HT-29 (cell line): ENCODE measurements at regions not wholly inside any gene's neighbourhood (a gene's known extent, or its start where the extent isn't known, plus 50 kb on each side); places are given as distances from the start of the nearest gene placed in this dataset.

Source experiments
- DNase-seq: peaks from one replicate; pipeline ENCODE4 v3.0.0-alpha.2; 2015; ENCODE audit warnings: low spot score

DNA sequence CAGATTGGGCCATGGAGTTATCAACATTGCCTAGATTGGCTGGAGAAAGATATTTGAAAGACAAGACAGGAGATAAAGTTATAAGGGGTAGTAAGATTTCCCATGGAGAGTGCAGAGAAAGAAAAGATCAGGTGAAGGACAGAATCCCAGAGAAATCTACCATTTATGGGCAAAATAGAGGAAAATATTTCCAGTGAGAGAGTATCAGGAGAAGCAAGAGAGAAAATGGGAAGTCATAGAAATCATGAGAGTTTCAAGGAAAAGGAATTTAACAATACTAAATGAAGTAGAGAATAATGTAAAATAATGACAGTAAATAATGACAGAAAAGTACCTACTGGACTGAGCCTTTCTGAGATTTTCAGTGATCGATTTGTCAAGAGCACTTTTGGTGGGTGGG lies 447.6 kb upstream of the CHST9 start:
- DNase-seq = no peak

DNA sequence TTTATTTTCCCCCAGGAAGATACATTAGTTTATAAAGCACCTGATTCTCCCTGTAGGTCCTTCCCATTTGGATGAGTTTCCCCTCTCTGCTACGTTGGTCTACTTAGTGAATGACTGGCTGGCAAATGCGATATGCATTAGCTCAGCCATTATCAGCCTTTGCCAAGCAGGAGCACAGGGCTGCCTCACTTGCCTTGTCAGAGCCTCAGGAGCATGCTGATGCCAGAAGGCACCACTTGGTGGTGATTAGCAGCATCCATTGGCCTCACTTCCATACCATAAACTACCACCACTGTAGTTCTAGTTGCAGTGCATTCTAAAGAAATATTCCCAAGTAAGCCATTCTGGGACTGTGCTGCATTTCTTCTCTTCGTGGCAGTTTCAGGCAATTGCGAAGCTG lies 442.8 kb upstream of the CHST9 start:
- DNase-seq = no peak

DNA sequence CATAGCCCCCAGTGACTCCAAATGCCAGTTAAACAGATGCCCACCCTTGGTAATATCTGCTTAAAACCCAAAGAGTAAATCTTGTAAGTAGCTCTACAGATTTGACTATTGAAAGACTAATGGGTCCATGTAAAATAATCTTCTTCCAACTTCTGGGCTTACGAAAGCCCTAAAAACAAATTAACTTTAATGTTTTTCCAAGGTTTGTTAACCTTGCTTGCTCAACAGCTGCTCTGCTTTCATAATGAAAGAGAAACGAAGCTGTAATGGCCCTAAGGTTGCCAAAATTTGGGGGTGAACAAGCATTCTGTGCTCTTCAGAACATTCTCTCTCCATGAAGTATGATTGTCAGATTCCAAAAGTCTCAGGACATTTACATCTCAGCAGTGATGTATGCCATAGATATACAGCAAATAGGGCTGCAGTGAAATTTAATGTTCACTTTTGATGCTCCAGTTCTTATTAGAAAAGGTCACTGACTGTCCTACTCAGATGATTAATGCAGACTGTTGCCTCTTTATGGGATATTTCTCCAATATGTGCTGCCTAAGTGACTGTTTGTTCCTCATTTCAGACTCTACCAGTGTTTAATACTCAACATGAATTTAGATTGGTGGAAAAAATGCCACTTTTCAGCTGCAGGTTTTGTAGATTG lies 436.3 kb upstream of the CHST9 start:
- no peak for DNase-seq

DNA sequence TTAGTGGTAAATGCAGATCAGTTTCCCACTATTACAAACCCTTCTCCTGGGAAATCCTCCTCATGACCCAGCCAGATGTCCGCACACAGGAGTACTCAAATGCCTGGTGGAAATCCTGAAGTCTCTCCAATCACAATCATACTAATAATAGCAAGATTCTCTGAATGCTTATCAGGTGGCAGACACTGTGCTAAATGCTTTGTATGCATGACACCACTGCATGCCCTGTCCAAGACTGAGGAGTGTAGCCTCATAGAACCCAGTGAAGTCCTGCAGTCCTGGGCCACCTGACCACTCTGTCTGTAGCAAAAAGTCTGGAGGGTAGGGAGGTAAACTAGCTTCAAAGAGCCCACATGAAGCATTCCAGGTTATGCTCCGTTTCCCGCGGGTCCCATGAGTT lies 434.8 kb upstream of the CHST9 start:
- DNase-seq = no peak

DNA sequence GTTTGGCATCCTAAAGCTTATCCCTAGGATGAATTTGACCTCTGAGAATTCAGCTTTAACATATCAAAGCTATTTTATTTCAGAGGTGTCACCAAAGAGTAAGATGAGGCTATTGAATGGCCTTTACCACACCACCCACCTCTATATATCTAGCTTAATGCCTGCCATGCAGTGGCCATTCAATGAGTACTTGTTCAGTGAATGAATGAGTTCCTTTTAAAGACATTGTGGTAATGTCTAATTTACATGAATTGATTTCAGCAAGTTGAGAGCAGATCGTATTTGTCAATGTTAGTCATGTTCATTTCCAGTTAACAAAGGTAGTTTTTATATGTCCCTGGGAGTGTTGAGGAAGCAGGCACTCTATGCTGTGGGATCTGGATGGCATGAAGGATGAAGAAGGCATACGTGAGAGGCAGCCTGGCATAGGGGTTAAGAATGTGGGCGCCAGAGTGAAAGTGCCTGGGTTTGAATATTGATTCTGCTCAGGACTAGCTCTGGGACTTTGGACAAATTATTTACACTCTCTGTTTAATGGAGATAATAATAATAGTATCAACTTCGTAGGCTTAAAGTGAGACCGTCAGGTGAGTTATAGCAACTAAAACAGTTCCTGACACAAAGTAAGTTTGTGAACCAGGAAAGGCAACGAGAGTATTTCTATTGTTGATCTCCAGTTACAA lies 434.1 kb upstream of the CHST9 start:
- DNase-seq = no peak

DNA sequence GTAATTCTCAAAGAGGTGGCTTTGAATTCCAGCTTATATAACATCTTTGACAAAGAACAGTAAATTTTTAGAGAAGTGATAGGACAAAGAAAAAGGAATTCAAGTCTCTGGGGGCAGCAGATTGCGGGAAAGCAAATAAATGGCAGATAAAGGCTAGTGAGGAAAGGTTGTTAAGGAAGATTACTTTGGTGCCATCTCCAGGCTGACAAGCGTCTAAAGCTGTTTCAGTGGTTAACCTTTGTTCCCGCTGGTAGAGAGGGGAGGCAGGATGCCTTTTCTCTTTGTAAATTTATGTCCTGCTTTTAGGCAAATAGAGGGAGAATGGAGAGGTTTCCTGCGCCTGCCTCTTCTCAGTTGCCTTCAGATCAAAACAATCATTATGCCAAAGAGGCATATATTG lies 431.2 kb upstream of the CHST9 start:
- DNase-seq = no peak

DNA sequence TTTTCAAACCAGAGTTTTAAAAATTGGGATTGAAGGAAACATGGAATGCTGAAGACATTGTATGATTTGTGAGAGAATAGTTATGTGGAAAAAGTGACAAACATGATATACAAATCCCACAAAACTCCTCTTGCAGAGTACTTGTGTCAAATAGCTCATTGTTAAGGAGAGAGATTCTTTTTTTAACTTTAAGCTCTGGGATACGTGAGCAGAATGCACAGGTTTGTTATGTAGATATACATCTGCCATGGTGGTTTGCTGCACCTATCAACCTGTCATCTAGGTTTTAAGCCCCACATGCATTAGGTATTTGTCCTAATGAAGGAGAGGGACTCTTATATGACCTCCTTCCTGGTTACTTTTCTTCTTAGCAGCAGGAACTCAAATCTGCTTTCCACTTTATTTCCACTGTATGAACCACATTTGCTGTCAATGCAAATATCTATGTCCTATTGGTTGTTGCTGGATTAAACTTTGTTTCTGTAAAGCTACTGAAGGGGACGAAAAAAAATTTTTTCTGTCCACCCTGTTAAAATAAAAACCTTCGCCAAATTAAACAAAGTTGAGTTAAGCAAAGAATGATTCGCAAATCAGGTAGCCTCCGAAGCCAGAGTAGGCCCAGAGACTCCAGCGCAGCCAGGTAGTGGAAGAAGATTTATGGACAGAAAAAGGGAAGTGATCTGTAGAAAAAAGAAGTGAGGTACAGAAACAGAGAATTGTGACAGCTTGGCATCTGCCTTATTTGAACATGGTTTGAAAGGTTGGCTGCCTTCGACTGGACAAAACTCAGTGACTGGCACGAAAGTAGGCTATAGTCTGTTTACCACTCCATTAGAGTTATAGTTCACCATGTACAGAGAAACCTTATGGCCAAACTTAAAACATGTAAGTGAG lies 430.1 kb upstream of the CHST9 start:
- DNase-seq = no peak

DNA sequence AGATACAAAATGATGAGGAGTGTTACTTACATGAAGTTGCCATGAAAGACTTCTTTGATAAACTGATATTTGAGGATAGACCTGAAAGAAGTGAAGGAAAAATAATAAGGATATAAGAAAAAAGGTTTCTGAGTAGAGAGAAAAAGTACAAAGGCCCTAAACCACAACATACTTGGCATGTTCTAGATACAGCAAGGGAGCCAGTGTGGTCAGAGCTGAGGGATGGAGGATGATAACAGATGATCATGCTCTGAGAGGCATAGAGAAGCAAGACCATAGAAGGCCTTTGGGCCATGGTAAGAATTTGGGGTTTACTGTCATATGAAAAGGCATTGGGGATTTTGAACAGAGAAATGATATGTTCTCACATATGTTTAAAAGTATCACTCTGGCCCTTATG lies 424.1 kb upstream of the CHST9 start:
- no peak for DNase-seq

DNA sequence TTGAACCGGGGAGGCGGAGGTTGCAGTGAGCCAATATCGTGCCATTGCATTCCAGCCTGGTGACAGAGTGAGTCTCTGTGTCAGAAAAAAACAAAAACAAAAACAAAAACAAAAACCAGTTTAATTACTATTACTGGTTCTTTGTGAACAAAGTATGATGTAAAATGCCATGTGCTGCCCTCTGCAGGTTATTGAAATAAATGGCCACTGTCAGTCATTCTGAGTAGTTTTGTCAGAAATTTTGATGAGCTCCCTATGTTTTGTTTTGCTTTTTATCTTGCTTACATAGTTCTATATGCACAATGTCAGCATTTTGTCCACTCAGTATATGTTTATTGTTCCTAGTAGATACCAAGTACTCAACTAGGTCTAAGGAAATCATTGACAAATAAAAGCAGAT lies 423.6 kb upstream of the CHST9 start:
- DNase-seq = no peak

DNA sequence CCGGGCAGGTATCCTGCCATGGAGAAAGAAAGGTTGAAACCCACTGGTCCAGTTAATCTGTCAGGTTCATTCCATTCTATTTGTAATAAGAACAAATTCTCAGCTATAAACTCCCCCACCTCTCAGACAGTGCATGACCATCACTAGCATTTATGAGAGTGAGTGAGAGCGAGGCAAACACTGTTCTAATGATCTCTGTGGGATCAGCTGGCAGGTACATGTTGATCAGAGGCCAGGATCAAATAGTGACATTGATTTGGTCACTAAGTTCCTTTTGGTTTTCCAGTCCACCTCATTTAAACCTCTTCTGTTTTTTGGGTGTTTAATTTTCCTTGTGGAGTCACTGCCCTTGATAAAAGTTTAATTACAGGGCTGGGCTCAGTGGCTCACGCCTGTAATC lies 423.1 kb upstream of the CHST9 start:
- no peak for DNase-seq

DNA sequence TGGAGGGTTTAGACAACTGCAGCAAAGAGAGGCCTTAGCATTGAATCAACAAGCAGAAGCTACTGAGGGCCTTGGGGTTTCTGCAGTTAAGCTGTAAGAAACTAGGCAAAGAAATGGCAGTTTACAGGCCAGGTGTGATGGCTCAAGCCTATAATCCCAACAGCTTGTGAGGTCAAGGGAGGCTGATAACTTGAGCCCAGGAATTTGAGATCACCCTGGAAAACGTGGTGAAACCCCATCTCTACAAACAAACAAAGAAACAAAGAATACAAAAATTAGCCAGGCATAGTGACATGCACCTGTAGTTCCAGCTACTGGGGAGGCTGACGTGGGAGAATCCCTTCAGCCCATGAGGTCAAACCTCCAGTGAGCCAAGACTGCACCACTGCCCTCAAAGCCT lies 421.6 kb upstream of the CHST9 start:
- no peak for DNase-seq

DNA sequence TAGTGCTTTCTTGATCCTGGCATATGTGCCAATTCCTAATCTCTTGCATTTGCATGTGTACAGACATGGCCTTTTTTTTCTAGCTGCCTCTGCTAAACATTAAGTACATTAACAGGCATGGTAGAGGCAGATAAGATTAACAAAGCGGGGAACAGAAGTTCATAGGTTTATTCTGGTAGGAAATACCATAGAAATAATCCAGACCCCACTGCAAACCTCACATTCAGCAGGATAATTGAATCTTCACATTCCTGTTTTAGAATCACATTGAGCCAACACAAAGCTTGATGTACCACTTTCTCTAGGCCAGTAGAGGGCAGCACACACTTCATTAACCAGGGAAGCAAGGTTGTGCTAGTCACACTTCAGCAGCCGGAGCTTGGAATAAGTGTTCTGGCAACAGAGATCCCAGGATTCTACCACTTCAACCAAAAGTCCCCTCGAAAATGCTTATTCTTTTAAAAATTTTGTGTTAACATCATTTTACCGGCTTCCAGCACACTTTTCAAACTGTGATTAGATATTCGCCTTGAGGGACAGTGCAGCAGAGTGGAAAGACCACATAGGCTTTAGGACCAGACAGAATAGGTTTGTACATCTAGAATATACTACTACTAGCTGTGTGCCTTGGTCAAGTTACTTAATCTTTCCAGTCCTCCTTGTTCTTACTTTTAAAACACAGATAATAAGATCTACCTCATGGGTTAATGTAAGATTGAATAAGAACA lies 420.2 kb upstream of the CHST9 start:
- peak; percentile 64 for DNase-seq

DNA sequence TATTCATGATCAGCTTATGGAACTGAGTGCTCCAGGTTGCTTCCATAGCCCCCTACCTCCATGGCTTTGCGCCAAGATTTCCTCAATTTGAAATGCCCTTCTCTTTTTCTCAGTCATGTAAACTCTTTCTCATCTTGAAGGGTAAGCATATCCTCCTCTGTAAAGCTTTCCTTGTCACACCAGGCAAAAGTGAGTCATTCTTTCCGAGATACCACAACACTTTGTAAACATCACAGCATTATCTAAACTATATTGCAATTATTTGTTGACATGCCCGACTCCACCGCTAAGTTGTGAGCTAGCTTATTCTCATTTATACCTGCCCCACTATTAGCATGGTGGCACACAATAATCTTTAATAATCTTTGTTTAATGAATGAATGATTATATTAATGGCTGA lies 419.5 kb upstream of the CHST9 start:
- DNase-seq = no peak

DNA sequence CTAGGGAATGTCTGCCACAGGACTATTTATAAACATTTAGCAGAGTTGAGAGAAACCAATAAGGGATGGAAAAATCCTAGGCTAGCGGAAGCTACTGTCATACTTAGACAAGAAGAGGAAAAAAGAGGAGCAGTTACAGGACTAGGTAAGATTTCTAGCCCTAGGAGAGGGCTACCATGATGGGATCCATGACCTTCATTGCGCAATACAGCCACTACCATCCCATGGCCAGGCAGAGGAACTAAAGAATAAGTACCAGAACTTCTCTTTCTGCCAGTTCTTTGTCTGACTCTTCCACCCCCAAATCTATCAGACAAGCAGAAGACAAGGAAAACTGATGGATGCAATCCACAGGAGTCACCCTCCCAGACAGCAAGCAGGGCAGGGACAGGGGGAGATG lies 417.0 kb upstream of the CHST9 start:
- DNase-seq = no peak

DNA sequence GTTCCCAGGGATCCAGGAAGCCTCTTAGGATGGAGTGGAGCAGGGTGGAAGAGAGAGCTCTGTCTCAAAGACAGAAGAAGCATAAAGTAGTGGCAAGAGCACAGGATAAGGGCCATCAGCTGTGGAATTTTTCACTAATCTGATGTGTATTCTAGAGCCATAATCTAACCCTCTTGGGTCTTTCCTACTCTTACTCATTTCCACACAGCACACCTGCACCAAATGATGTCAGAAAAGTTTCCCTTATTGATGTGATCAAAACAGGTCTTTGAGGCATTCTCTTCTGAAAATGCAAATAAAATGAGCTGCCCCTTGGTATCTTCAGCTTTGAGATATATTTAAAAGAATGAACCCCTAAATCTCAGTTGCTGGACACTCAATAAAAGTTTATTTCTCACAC lies 415.1 kb upstream of the CHST9 start:
- no peak for DNase-seq

DNA sequence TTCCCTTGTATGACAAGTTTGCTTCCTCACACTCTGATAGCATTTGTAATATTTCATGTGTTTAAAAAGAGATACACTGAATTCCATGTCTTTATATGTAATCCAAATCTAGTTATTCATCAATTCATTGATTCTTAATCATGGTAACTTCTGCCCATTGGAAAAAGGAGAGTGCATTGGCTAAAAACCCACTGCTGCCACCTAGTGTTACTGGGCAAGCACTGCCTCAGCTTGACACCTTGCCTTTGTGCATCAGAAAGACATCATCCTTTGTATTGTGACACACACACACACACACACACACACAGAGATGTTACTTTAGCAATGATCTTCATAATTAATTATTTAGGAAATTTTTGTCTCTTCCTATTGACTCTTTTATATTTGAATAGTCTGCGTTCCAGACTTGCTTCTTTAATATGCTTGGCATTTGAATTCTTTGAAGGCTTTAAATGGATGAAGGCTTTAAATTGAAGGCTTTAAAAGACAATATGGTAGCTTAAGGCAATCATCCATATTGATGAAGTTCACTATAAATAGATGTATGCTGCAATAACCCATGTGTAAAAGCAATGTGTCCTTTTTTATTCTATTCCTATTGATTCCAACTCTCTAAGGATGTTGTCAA lies 414.2 kb upstream of the CHST9 start:
- DNase-seq = peak; percentile 51

DNA sequence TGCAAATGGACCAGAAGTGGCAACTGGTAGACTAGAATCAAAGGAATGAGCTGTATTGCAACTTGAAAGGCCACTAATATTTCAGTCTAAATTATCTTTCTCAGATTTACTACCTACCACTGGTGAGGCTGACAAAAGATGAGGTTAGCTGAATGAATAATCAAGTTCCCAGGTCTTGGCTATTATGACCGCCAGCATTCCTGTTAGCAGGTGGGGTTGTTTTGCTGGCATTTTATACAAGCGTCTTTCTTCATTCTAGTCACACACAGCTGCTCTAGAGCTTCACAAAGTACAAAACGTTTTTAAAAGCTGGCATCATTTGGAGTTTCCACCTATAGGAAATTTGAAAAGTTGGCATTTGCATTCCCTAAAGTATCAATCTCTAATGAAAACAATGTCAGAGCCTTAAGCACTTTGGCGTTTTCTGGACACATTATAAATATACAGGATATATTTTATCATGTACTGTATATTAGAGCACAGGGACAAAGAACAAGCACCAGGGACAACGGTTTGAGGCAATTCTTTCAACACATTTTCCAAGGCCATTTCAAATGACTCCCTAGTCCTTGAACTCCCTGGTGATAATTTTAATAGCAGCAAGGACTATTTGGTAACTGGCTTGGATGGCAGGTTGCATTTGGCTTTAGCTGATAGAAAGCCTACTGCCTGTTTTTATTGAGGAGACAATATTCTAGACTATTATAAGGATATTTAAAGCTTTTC lies 410.2 kb upstream of the CHST9 start:
- no peak for DNase-seq

DNA sequence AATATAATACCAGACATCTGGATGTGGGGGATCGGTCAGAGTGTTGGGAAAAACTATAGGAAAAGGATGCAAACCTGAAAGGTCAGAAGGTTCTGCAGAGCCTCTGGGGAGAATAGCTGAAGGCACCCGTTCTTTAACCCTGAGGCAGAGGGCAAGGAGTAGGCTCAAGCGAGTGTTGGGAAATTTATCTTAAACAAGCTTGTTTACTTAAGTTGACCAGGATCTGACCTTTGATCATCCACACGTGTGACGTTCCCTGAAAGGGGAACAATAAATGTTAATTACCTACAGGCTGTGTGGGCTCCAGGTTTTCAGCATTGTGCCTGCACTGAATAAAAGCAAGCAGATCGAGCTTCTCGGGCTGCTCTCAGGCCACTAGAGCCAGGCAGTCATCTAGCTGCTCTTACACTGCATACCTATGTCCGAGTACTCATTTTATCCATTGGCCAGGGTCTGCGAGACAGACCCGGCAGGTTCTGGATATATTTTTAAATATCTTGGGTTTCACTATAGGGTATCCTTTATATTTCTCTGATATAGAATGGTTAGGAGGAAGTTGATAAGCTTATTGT lies 400.6 kb upstream of the CHST9 start:
- DNase-seq = no peak

DNA sequence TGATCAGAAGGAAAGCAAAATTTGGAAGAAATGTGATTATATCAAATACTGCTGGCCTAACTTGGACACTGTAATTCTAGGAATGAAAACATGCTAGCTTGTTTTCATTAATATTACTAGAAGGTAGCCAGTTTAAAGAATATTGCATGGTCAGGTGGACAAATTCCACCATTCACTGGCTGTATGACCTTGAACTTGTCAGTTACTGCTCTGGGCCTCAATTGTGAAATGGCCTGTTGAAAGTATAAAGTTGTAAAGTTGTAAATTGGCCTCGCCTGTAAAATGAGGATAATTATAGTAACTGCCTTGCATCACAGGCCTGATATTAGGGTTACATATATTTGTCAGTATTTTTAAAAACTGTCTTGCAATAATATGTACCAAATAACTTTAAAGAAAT lies 398.4 kb upstream of the CHST9 start:
- DNase-seq = no peak

DNA sequence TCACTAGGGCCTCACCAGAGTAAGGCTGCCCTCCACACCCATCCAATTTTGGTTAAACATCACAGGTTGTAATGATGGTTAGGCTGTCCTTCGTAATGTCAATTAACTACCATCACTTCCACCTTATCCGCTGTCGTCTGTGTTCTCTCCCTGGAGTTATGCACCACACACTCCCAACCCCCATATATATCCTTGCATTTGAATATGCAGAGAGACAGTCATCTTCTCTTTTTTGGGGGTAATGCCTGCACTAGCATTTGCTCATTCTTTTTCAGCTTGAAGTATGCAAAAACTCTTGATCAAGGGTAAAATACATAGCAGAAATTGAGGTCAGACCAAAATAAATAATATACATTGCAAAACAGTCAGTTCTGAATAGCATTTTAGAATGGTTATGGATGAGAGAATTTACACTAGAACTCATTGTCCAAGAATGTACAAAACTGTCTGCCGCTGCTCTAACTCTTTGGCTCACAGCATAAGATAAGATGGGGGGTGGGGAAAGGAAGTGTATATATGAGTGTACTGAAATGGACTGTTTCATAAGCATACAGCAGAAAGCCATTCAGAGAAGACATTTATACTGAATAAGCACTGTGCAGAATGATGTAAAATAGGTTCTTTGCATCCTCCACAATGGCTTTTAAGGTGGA lies 397.8 kb upstream of the CHST9 start:
- no peak for DNase-seq
